Loucy (cell line): ENCODE measurements at regions not wholly inside any gene's neighbourhood (a gene's known extent, or its start where the extent isn't known, plus 50 kb on each side); places are given as distances from the start of the nearest gene placed in this dataset.

Source experiments
- H2AFZ ChIP-seq: fragments of 200-600 bp; sonication (generic); 2 replicates; pipeline ENCODE4 v1.6.0; 2016; ENCODE audit warnings: antibody characterized with exemption, mild to moderate bottlenecking, low read length, moderate library complexity
- H3F3A ChIP-seq: fragments of 200-600 bp; 2 replicates; pipeline ENCODE4 v1.6.0; 2016; ENCODE audit warnings: antibody characterized with exemption, low read depth, mild to moderate bottlenecking
- H3K27me3 ChIP-seq: fragments of 200-600 bp; sonication (generic); 2 replicates; pipeline ENCODE4 v1.6.1; 2014; ENCODE audit warnings: low read length, mild to moderate bottlenecking; ENCODE audit not compliant: insufficient read depth, poor library complexity, severe bottlenecking
- H3K36me3 ChIP-seq: fragments of 200-600 bp; sonication (generic); 2 replicates; pipeline ENCODE4 v1.6.1; 2016; ENCODE audit warnings: low read length; ENCODE audit not compliant: insufficient read depth
- H3K4me1 ChIP-seq: fragments of 200-600 bp; sonication (generic); 2 replicates; pipeline ENCODE4 v1.5.1; 2014; ENCODE audit warnings: low read length, mild to moderate bottlenecking; ENCODE audit not compliant: insufficient read depth, poor library complexity, severe bottlenecking
- H3K4me2 ChIP-seq: fragments of 200-600 bp; sonication (generic); 2 replicates; pipeline ENCODE4 v1.6.0; 2014; ENCODE audit warnings: antibody characterized with exemption, low read length, low read depth, mild to moderate bottlenecking; ENCODE audit not compliant: poor library complexity, severe bottlenecking
- H3K4me3 ChIP-seq: fragments of 200-600 bp; sonication (generic); 2 replicates; pipeline ENCODE4 v1.5.1; 2014; ENCODE audit warnings: low read length, mild to moderate bottlenecking, mixed read lengths; ENCODE audit not compliant: poor library complexity, severe bottlenecking
- H3K79me2 ChIP-seq: fragments of 200-600 bp; sonication (generic); 2 replicates; pipeline ENCODE4 v1.6.1; 2014; ENCODE audit warnings: low read length; ENCODE audit not compliant: insufficient read depth
- H3K9ac ChIP-seq: fragments of 200-600 bp; sonication (generic); 2 replicates; pipeline ENCODE4 v1.6.0; 2014; ENCODE audit warnings: mild to moderate bottlenecking, low read depth, low read length, moderate library complexity; ENCODE audit not compliant: poor library complexity, severe bottlenecking
- H3K9me2 ChIP-seq: fragments of 200-600 bp; sonication (generic); replicated peaks from 2 replicates; pipeline ENCODE4 v1.6.1; 2016; ENCODE audit warnings: low read depth, low read length, mixed read lengths
- H3K9me3 ChIP-seq: fragments of 200-600 bp; sonication (generic); 2 replicates; pipeline ENCODE4 v1.6.1; 2014; ENCODE audit warnings: mild to moderate bottlenecking, antibody characterized with exemption, low read length, low read depth; ENCODE audit not compliant: insufficient read depth
- H4K20me1 ChIP-seq: fragments of 200-600 bp; sonication (generic); 2 replicates; pipeline ENCODE4 v1.6.0; 2014; ENCODE audit warnings: antibody characterized with exemption, low read length, mild to moderate bottlenecking; ENCODE audit not compliant: insufficient read depth, poor library complexity, severe bottlenecking
- EZH2phosphoT487 ChIP-seq: fragments of 200-600 bp; IDR thresholded peaks from 2 replicates; pipeline ENCODE4 v1.6.1; 2018; ENCODE audit warnings: antibody characterized with exemption, mild to moderate bottlenecking, moderate library complexity, borderline replicate concordance
- TF ChIP-seq, protein P1 (sequence below): fragments of 200-600 bp; sonication (generic); conservative IDR thresholded peaks from 2 replicates; pipeline ENCODE4 v1.5.1; 2014; ENCODE audit warnings: mild to moderate bottlenecking, antibody characterized with exemption, low read length

DNA sequence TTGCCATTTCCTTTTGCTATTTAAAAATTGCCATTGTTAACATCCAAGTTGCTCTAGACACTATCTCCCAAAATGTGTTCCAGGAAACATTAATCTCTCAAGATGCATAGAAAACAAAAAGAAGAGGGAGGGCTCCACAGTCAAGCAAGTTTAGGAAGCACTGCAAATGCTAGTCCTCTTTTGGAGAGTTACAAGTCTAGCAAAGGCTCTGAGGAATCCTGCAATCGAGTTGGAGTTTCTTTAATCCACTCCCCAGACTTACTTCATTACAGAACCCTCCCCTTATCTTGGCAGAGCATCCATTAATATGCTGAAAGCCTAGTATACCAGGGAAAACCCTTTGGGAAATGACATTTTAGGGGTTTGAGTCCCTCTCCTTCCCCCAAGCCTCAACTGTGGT is 147.9 kb downstream of the SYF2 start:
- no peak overlapping the region for H3K4me2 ChIP-seq
- H3K9me2 ChIP-seq = no peaks in the 10 kb centered on the region
- no peak overlapping the region for H3K9ac ChIP-seq
- no peaks in the 10 kb centered on the region for H3K36me3 ChIP-seq
- H3K79me2 ChIP-seq = no peaks in the 10 kb centered on the region
- no peaks in the 10 kb centered on the region for H4K20me1 ChIP-seq
- no peaks in the 10 kb centered on the region for H3K9me3 ChIP-seq
- no peak overlapping the region for H3K4me3 ChIP-seq
- H2AFZ ChIP-seq = no peak overlapping the region
- no peaks in the 10 kb centered on the region for H3K27me3 ChIP-seq
- peaks cover 18% of the 10 kb centered on the region for H3K4me1 ChIP-seq
- TF ChIP-seq EZH2phosphoT487 = no peak
- TF ChIP-seq, protein P1, sequence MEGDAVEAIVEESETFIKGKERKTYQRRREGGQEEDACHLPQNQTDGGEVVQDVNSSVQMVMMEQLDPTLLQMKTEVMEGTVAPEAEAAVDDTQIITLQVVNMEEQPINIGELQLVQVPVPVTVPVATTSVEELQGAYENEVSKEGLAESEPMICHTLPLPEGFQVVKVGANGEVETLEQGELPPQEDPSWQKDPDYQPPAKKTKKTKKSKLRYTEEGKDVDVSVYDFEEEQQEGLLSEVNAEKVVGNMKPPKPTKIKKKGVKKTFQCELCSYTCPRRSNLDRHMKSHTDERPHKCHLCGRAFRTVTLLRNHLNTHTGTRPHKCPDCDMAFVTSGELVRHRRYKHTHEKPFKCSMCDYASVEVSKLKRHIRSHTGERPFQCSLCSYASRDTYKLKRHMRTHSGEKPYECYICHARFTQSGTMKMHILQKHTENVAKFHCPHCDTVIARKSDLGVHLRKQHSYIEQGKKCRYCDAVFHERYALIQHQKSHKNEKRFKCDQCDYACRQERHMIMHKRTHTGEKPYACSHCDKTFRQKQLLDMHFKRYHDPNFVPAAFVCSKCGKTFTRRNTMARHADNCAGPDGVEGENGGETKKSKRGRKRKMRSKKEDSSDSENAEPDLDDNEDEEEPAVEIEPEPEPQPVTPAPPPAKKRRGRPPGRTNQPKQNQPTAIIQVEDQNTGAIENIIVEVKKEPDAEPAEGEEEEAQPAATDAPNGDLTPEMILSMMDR = no peak
- H3F3A ChIP-seq = no peaks in the 10 kb centered on the region

GRCh38 chr1:25083481-25084345 is 148.6 kb downstream of the SYF2 start:
- Histone ChIP-seq H3K79me2 (no peaks in the 10 kb centered on the region), H3K9me2 (no peaks in the 10 kb centered on the region), H4K20me1 (no peaks in the 10 kb centered on the region), H3F3A (no peaks in the 10 kb centered on the region), H2AFZ (no peak overlapping the region), H3K4me1 (peaks cover 14% of the 10 kb centered on the region), H3K36me3 (no peaks in the 10 kb centered on the region), H3K4me3 (no peak overlapping the region), H3K9me3 (no peaks in the 10 kb centered on the region), H3K27me3 (no peaks in the 10 kb centered on the region), H3K9ac (no peak overlapping the region), H3K4me2 (no peak overlapping the region)
- no peak for TF ChIP-seq EZH2phosphoT487
- TF ChIP-seq, protein P1 = no peak

- Histone ChIP-seq H3K4me2 (no peak overlapping the region), H3K9ac (no peak overlapping the region), H3K4me1 (peaks cover 7% of the 10 kb centered on the region), H3K79me2 (no peaks in the 10 kb centered on the region), H3K9me3 (no peaks in the 10 kb centered on the region), H3K36me3 (no peaks in the 10 kb centered on the region), H3K27me3 (no peaks in the 10 kb centered on the region), H4K20me1 (no peaks in the 10 kb centered on the region), H2AFZ (no peak overlapping the region), H3K4me3 (no peak overlapping the region), H3K9me2 (no peaks in the 10 kb centered on the region), H3F3A (no peaks in the 10 kb centered on the region)
- TF ChIP-seq EZH2phosphoT487 = no peak
- TF ChIP-seq, protein P1 = no peak
Observed at GRCh38 chr1:25082995-25083394, 149.3 kb downstream of the SYF2 start.
